ENCODE measurements at regions not wholly inside any gene's neighbourhood (a gene's known extent, or its start where the extent isn't known, plus 50 kb on each side); places are given as distances from the start of the nearest gene placed in this dataset.

DNA sequence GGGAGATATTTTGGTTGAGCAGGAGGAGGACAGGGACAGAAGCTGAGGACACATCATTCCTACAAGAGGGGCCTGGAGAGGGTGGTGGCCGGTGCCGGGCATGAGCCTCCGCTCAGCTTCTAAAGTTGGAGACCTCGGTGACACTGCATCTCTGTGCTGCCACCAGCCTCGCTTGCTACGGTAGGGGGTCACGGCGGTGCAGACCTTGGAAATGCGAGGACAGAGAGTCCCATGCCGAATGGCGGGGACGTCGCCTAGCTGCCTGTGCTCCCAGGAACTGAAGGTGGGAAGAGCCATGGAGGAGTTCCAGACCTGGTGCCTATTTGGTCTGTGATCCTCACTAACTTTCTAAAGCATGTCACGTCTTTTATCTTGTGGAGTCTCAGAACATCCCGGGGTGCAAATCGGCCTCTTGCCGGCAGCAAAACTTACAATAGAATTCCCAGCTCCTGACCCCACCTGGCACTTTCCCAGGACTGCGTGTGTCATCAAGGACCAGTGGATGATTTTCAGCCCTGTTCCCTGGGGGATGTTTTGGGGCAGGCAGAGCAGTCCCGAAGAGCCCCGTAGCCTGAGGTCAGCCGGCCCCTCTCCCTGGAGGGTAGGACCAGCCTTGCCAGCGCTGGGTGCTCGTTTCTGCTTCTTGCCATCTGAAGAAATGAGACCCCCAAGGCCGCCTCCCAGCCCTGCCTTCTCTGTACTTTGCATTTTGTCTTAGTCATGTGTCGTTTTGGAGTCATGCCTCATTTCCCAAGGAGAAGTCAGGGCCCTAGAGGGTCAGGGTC, 205.8 kb upstream of the SHH start:
- TF ChIP-seq, protein P1, sequence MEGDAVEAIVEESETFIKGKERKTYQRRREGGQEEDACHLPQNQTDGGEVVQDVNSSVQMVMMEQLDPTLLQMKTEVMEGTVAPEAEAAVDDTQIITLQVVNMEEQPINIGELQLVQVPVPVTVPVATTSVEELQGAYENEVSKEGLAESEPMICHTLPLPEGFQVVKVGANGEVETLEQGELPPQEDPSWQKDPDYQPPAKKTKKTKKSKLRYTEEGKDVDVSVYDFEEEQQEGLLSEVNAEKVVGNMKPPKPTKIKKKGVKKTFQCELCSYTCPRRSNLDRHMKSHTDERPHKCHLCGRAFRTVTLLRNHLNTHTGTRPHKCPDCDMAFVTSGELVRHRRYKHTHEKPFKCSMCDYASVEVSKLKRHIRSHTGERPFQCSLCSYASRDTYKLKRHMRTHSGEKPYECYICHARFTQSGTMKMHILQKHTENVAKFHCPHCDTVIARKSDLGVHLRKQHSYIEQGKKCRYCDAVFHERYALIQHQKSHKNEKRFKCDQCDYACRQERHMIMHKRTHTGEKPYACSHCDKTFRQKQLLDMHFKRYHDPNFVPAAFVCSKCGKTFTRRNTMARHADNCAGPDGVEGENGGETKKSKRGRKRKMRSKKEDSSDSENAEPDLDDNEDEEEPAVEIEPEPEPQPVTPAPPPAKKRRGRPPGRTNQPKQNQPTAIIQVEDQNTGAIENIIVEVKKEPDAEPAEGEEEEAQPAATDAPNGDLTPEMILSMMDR (conservative IDR thresholded peaks at IDR 0.05; ENCODE audit: low read depth, low read length) = no peak
- TF ChIP-seq EZH2 (IDR thresholded peaks at IDR 0.05; ENCODE audit: borderline replicate concordance, low read depth, low read length, poor library complexity, severe bottlenecking) = no peak
